ENCODE measurements at regions not wholly inside any gene's neighbourhood (a gene's known extent, or its start where the extent isn't known, plus 50 kb on each side); places are given as distances from the start of the nearest gene placed in this dataset.

GRCh38 chr1:102821707-102822106, 286.6 kb downstream of the COL11A1 start:
- TF ChIP-seq SP1 (IDR thresholded peaks at IDR 0.05; ENCODE audit: low read depth, low read length) (no peak), POLR2A (IDR thresholded peaks at IDR 0.05; ENCODE audit: low read depth, low read length) (no peak), EGR1 (IDR thresholded peaks at IDR 0.05; ENCODE audit: borderline replicate concordance in 1 of 2, low read depth in 2 of 2, low read length in 2 of 2) (no peak), EP300 (IDR thresholded peaks at IDR 0.05; ENCODE audit: borderline replicate concordance in 1 of 2, control insufficient read depth in 1 of 2, low read depth in 2 of 2, low read length in 2 of 2) (no peak), FOXK2 (IDR thresholded peaks at IDR 0.05) (no peak), TBL1XR1 (IDR thresholded peaks at IDR 0.05; ENCODE audit: low read depth, low read length) (no peak), NFXL1 (IDR thresholded peaks at IDR 0.05; ENCODE audit: borderline replicate concordance) (no peak), CREB1 (IDR thresholded peaks at IDR 0.05; ENCODE audit: low read depth) (no peak), MAX (IDR thresholded peaks at IDR 0.05; ENCODE audit: low read depth, low read length) (no peak), PML (IDR thresholded peaks at IDR 0.05; ENCODE audit: low read length) (no peak)
